IMR-90 (cell line): ENCODE measurements at regions not wholly inside any gene's neighbourhood (a gene's known extent, or its start where the extent isn't known, plus 50 kb on each side); places are given as distances from the start of the nearest gene placed in this dataset.

ENCODE experiments used
- BHLHE40 ChIP-seq: fragments of 150-350 bp; IDR thresholded peaks from 2 replicates; pipeline ENCODE4 v1.6.1; 2016; ENCODE audit warnings: mild to moderate bottlenecking, low read depth, low read length
- FOS ChIP-seq: fragments of 150-350 bp; IDR thresholded peaks from 2 replicates; pipeline ENCODE4 v1.6.1; 2016; ENCODE audit warnings: low read depth, low read length
- MAFK ChIP-seq: IDR thresholded peaks from 2 replicates; pipeline ENCODE4 v1.6.1; 2012; ENCODE audit warnings: low read depth, low read length, improper control_type of control experiment
- MXI1 ChIP-seq: IDR thresholded peaks from 2 replicates; pipeline ENCODE4 v1.6.1; 2012; ENCODE audit warnings: low read depth, mild to moderate bottlenecking, low read length, moderate library complexity, borderline replicate concordance
- NFE2L2 ChIP-seq: fragments of 150-350 bp; IDR thresholded peaks from 2 replicates; pipeline ENCODE4 v1.6.1; 2016; ENCODE audit warnings: low read depth, mild to moderate bottlenecking, low read length
- POLR2A ChIP-seq: IDR thresholded peaks from 2 replicates; pipeline ENCODE4 v1.6.1; 2012; ENCODE audit warnings: mild to moderate bottlenecking, low read depth, low read length
- RAD21 ChIP-seq: IDR thresholded peaks from 2 replicates; pipeline ENCODE4 v1.6.1; 2012; ENCODE audit warnings: low read length, improper control_type of control experiment
- RCOR1 ChIP-seq: IDR thresholded peaks from 2 replicates; pipeline ENCODE4 v1.6.1; 2012; ENCODE audit warnings: mild to moderate bottlenecking, low read length, improper control_type of control experiment; ENCODE audit not compliant: insufficient replicate concordance
- RFX5 ChIP-seq: IDR thresholded peaks from 2 replicates; pipeline ENCODE4 v1.8.0; 2012; ENCODE audit warnings: low read depth, mild to moderate bottlenecking, low read length, moderate library complexity
- TF ChIP-seq, protein P1 (sequence below): conservative IDR thresholded peaks from 2 replicates; pipeline ENCODE4 v1.5.1; 2012; ENCODE audit warnings: mild to moderate bottlenecking, low read depth, low read length, improper control_type of control experiment
- TF ChIP-seq, protein P2 (sequence below): fragments of 150-350 bp; IDR thresholded peaks from 2 replicates; pipeline ENCODE4 v1.6.1; 2017; ENCODE audit warnings: mild to moderate bottlenecking, antibody characterized with exemption, low read length, low read depth
- TF ChIP-seq, protein P3 (sequence below): fragments of 150-350 bp; IDR thresholded peaks from 2 replicates; pipeline ENCODE4 v1.6.1; 2016; ENCODE audit warnings: low read depth, mild to moderate bottlenecking, low read length, moderate library complexity, borderline replicate concordance

DNA sequence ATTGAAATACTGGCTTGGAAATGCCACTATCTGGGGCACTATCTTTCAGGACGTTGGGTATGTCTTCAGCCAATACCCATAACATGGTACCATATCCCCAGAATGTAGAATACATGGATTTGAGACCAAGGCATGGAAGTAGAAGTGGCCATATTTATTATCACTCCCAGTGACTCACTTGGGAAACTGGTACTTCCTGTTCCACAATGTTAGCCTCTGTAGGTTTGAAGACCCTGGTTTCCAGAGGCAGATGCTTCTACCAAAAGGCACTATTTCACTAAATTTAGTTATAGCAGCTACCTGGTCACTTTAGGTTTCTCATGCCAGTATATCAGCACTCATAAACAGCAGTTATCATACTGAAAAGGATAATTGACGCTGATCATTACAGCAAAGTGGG lies 184.2 kb downstream of the CCDC71L start:
- TF ChIP-seq FOS (no peak), BHLHE40 (no peak), MXI1 (no peak), RFX5 (no peak), RAD21 (no peak), POLR2A (no peak), NFE2L2 (no peak), RCOR1 (no peak), MAFK (no peak)
- TF ChIP-seq, protein P1, sequence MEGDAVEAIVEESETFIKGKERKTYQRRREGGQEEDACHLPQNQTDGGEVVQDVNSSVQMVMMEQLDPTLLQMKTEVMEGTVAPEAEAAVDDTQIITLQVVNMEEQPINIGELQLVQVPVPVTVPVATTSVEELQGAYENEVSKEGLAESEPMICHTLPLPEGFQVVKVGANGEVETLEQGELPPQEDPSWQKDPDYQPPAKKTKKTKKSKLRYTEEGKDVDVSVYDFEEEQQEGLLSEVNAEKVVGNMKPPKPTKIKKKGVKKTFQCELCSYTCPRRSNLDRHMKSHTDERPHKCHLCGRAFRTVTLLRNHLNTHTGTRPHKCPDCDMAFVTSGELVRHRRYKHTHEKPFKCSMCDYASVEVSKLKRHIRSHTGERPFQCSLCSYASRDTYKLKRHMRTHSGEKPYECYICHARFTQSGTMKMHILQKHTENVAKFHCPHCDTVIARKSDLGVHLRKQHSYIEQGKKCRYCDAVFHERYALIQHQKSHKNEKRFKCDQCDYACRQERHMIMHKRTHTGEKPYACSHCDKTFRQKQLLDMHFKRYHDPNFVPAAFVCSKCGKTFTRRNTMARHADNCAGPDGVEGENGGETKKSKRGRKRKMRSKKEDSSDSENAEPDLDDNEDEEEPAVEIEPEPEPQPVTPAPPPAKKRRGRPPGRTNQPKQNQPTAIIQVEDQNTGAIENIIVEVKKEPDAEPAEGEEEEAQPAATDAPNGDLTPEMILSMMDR, result no peak
- TF ChIP-seq, protein P2, sequence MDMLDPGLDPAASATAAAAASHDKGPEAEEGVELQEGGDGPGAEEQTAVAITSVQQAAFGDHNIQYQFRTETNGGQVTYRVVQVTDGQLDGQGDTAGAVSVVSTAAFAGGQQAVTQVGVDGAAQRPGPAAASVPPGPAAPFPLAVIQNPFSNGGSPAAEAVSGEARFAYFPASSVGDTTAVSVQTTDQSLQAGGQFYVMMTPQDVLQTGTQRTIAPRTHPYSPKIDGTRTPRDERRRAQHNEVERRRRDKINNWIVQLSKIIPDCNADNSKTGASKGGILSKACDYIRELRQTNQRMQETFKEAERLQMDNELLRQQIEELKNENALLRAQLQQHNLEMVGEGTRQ, result no peak
- TF ChIP-seq, protein P3, sequence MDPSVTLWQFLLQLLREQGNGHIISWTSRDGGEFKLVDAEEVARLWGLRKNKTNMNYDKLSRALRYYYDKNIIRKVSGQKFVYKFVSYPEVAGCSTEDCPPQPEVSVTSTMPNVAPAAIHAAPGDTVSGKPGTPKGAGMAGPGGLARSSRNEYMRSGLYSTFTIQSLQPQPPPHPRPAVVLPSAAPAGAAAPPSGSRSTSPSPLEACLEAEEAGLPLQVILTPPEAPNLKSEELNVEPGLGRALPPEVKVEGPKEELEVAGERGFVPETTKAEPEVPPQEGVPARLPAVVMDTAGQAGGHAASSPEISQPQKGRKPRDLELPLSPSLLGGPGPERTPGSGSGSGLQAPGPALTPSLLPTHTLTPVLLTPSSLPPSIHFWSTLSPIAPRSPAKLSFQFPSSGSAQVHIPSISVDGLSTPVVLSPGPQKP, result no peak
